Panc1 (cell line): ENCODE measurements at regions not wholly inside any gene's neighbourhood (a gene's known extent, or its start where the extent isn't known, plus 50 kb on each side); places are given as distances from the start of the nearest gene placed in this dataset.

Experiments
- ATAC-seq: fragments of 200-7000 bp; cut with Tn5 transposase; 2 replicates; pipeline ENCODE4 v1.9.1; 2020; ENCODE audit warnings: mild to moderate bottlenecking, moderate library complexity
- BruUV-seq: library from RNA; stranded (reverse); fragments of 400-500 nt; replicated peaks from 2 replicates; lab custom pipeline; 2021; lab: Mats Ljungman, UMichigan
- CTCF ChIA-PET: fragments of 300-600 bp; sonication (Branson Sonifier 250); formaldehyde crosslinking; loops from one replicate; lab custom pipeline; 2022; ENCODE audit warnings: antibody characterized with exemption; lab: Charles Lee
- POLR2A ChIA-PET: fragments of 300-600 bp; sonication (Branson Sonifier 250); formaldehyde crosslinking; loops from one replicate; lab custom pipeline; 2022; ENCODE audit warnings: antibody characterized with exemption; lab: Charles Lee
- DNase-seq: peaks from one replicate; pipeline ENCODE4 v3.0.0-alpha.2; 2010; ENCODE audit warnings: low read depth, low spot score
- H3K27ac ChIP-seq: 2 replicates; pipeline ENCODE4 v1.5.1; 2011; ENCODE audit warnings: mild to moderate bottlenecking, low read length, inconsistent platforms
- H3K27me3 ChIP-seq: fragments of 200-500 bp; sonication (Bioruptor generic); 2 replicates; pipeline ENCODE4 v1.6.0; 2014; ENCODE audit warnings: low read length, inconsistent platforms; ENCODE audit not compliant: control insufficient read depth, insufficient read depth
- H3K36me3 ChIP-seq: fragments of 200-500 bp; sonication (Bioruptor generic); 2 replicates; pipeline ENCODE4 v1.5.1; 2014; ENCODE audit warnings: inconsistent platforms, mild to moderate bottlenecking, low read length, moderate library complexity; ENCODE audit not compliant: control insufficient read depth, insufficient read depth
- H3K4me1 ChIP-seq: 2 replicates; pipeline ENCODE4 v1.5.1; 2011; ENCODE audit warnings: inconsistent platforms, mild to moderate bottlenecking, low read length, moderate library complexity; ENCODE audit not compliant: control insufficient read depth, insufficient read depth
- H3K4me3 ChIP-seq, 2 experiments: 2 replicates each; pipeline ENCODE4 v1.5.1; 2011 to 2012; ENCODE audit warnings: low read depth in 2 of 2, low read length in 2 of 2, mild to moderate bottlenecking in 2 of 2, inconsistent platforms in 1 of 2, moderate library complexity in 1 of 2
- H3K9me3 ChIP-seq: fragments of 200-500 bp; sonication (Bioruptor generic); 2 replicates; pipeline ENCODE4 v1.5.1; 2014; ENCODE audit warnings: low read depth, mild to moderate bottlenecking, inconsistent platforms, low read length, moderate library complexity; ENCODE audit not compliant: control insufficient read depth, insufficient read depth
- CTCF ChIP-seq: fragments of 450-650 bp; IDR thresholded peaks from 2 replicates; pipeline ENCODE4 v1.5.1; 2017; ENCODE audit warnings: mild to moderate bottlenecking
- POLR2AphosphoS5 ChIP-seq: IDR thresholded peaks from 2 replicates; pipeline ENCODE4 v1.6.1; 2012; ENCODE audit warnings: mild to moderate bottlenecking, low read depth, low read length, moderate library complexity
- REST ChIP-seq, 2 experiments: IDR thresholded peaks; 2 replicates each; pipeline ENCODE4 v1.6.1; 2011 to 2012; ENCODE audit warnings: low read depth in 2 of 2, control low read depth in 1 of 2, low read length in 1 of 2, mild to moderate bottlenecking in 1 of 2, moderate library complexity in 1 of 2; ENCODE audit not compliant: insufficient read depth in 1 of 2
- SIN3A ChIP-seq: IDR thresholded peaks from 2 replicates; pipeline ENCODE4 v1.6.1; 2012; ENCODE audit warnings: low read depth, mild to moderate bottlenecking, low read length, moderate library complexity, borderline replicate concordance; ENCODE audit not compliant: insufficient read depth
- TCF7L2 ChIP-seq: IDR thresholded peaks from 2 replicates; pipeline ENCODE4 v1.6.1; 2011; ENCODE audit warnings: mild to moderate bottlenecking, low read depth, low read length, inconsistent platforms
- in situ Hi-C: cut with HindIII; loops from 2 replicates; pipeline ENCODE4 v1.10.0; 2016; ENCODE audit warnings: low sequenced_read_pairs, low pct_unique_long_range_greater_than_20kb
- intact Hi-C: fragments of 100-400 bp; cut with micrococcal nuclease; formaldehyde crosslinking; loops from one replicate; pipeline ENCODE4 v1.10.0; 2022; ENCODE audit not compliant: unreplicated experiment

- Histone ChIP-seq H3K4me1 (no peaks in the 10 kb centered on the region), H3K9me3 (no peaks in the 10 kb centered on the region), H3K27ac (no peak overlapping the region), H3K27me3 (peaks cover 3% of the 10 kb centered on the region), H3K36me3 (no peaks in the 10 kb centered on the region), H3K4me3 (no peak overlapping the region)
- intact Hi-C loops = no loop called here
- in situ Hi-C loops = no loop called here
- ATAC-seq (no peak), DNase-seq (no peak)
- no TSS peak for BruUV-seq
- CTCF ChIA-PET = no interaction called here
- POLR2A ChIA-PET = no interaction called here
- TF ChIP-seq POLR2AphosphoS5 (no peak), REST (IDR thresholded peaks at IDR 0.05; ENCODE audit: insufficient read depth in 1 of 2, low read depth in 2 of 2, low read length in 1 of 2) (no peak), TCF7L2 (no peak), SIN3A (no peak), CTCF (no peak)
Measured at GRCh38 chr10:124325633-124325914, 93.1 kb downstream of the OAT start.

GRCh38 chr10:124324856-124325632 lies 93.7 kb downstream of the OAT start:
- Histone ChIP-seq H3K9me3 (no peaks in the 10 kb centered on the region), H3K4me1 (no peaks in the 10 kb centered on the region), H3K4me3 (no peak overlapping the region), H3K27ac (no peak overlapping the region), H3K27me3 (peaks cover 3% of the 10 kb centered on the region; the same call in 1 of the 2 replicates), H3K36me3 (no peaks in the 10 kb centered on the region)
- ATAC-seq (no peak), DNase-seq (no peak)
- intact Hi-C loops = no loop called here
- in situ Hi-C loops = no loop called here
- TF ChIP-seq SIN3A (no peak), REST (IDR thresholded peaks at IDR 0.05; ENCODE audit: insufficient read depth in 1 of 2, low read depth in 2 of 2, low read length in 1 of 2) (no peak), TCF7L2 (no peak), POLR2AphosphoS5 (no peak), CTCF (no peak)
- no TSS peak for BruUV-seq
- POLR2A ChIA-PET = interaction anchor here (0.7 kb wide), 1 partner anchor 36 kb away, joined by 6 read pairs; no protein-coding TSS in a partner anchor
- CTCF ChIA-PET = no interaction called here
